ENCODE measurements at regions not wholly inside any gene's neighbourhood (a gene's known extent, or its start where the extent isn't known, plus 50 kb on each side); places are given as distances from the start of the nearest gene placed in this dataset.

GRCh38 chr3:18076301-18076700, 333.9 kb upstream of the TBC1D5 start:
- peaks cover 2% of the 10 kb centered on the region for H3K27me3 Mint-ChIP-seq (ENCODE audit: insufficient read depth, low read depth, poor library complexity)
- TF ChIP-seq POLR2AphosphoS5 (IDR thresholded peaks at IDR 0.05; ENCODE audit: low read depth) (no peak), NANOG (IDR thresholded peaks at IDR 0.05; ENCODE audit: borderline replicate concordance) (no peak), ZNF462 (CRISPR knock-in tag; IDR thresholded peaks at IDR 0.05) (no peak), EZH2phosphoT487 (IDR thresholded peaks at IDR 0.05; ENCODE audit: unreplicated experiment) (no peak), EZH2 (IDR thresholded peaks at IDR 0.05; ENCODE audit: low read depth, unreplicated experiment) (no peak), ETS1 (IDR thresholded peaks at IDR 0.05) (no peak), CTCF (conservative IDR thresholded peaks at IDR 0.05; ENCODE audit: low read depth in 2 of 2) (no peak), ZNF114 (CRISPR knock-in tag; IDR thresholded peaks at IDR 0.05) (no peak)
- peaks cover 5% of the 10 kb centered on the region for H3K4me1 Mint-ChIP-seq
- H3K4me3 Mint-ChIP-seq = no peak overlapping the region
- no peak overlapping the region for H3K27ac Mint-ChIP-seq
- Histone ChIP-seq H3K9me2 (ENCODE audit: insufficient read depth) (no peaks in the 10 kb centered on the region), H3K27me3 (ENCODE audit: insufficient read depth) (no peaks in the 10 kb centered on the region), H4K20me1 (replicated peaks; ENCODE audit: insufficient read depth) (0 out of 2 replicates have a peak, but pooled peaks cover 3% of the 10 kb centered on the region), H3K4me3 (no peak overlapping the region), H3K36me3 (ENCODE audit: insufficient read depth) (no peaks in the 10 kb centered on the region), H3K27ac (ENCODE audit: low read depth) (no peak overlapping the region), H3F3A (replicated peaks; ENCODE audit: low read depth) (no peaks in the 10 kb centered on the region), H3K4me2 (no peak overlapping the region), H2AFZ (no peak overlapping the region), H3K4me1 (ENCODE audit: insufficient read depth) (peaks cover 9% of the 10 kb centered on the region; the same call in 1 of the 2 replicates), H3K79me2 (replicated peaks; ENCODE audit: insufficient read depth) (no peaks in the 10 kb centered on the region)
- no peaks in the 10 kb centered on the region for H3K9me3 Mint-ChIP-seq
- ATAC-seq = no peak
- no peaks in the 10 kb centered on the region; the same call in 2 of the 3 replicates for H3K36me3 Mint-ChIP-seq (ENCODE audit: low read depth)
- DNase-seq (ENCODE audit: low spot score) = no peak
